ENCODE measurements at regions not wholly inside any gene's neighbourhood (a gene's known extent, or its start where the extent isn't known, plus 50 kb on each side); places are given as distances from the start of the nearest gene placed in this dataset.

GRCh38 chr4:177201614-177202013 is 108.1 kb upstream of the NEIL3 start:
- H3K36me3 Mint-ChIP-seq = no peaks in the 10 kb centered on the region
- no CpG with 5 or more reads among the region's 1 CpG for WGBS (ENCODE audit: insufficient coverage)
- Histone ChIP-seq H4K20me1 (ENCODE audit: insufficient read depth, low read length) (no peaks in the 10 kb centered on the region), H3K9ac (ENCODE audit: insufficient read depth, low read length, poor library complexity, severe bottlenecking) (no peak overlapping the region), H3K4me1 (ENCODE audit: control insufficient read depth in 1 of 2, insufficient read depth in 2 of 2, low read length in 2 of 2) (no peaks in the 10 kb centered on the region), H3K4me2 (replicated peaks; ENCODE audit: extremely low read depth, low read length, poor library complexity, severe bottlenecking) (no peak overlapping the region), H3K79me2 (ENCODE audit: insufficient read depth, low read length) (no peaks in the 10 kb centered on the region), H3K27ac (ENCODE audit: low read depth in 1 of 2, low read length in 2 of 2) (no peak overlapping the region), H2AFZ (ENCODE audit: insufficient read depth, low read depth, low read length, poor library complexity, severe bottlenecking) (no peak overlapping the region), H3K36me3 (replicated peaks in 1 of 2; ENCODE audit: control insufficient read depth in 1 of 2, insufficient read depth in 2 of 2, low read length in 2 of 2) (no peaks in the 10 kb centered on the region), H3K27me3 (ENCODE audit: control insufficient read depth in 2 of 2, insufficient read depth in 2 of 2, low read length in 2 of 2) (no peaks in the 10 kb centered on the region), H3K9me3 (replicated peaks in 1 of 2; ENCODE audit: control insufficient read depth in 1 of 2, insufficient read depth in 1 of 2, low read length in 2 of 2) (no peaks in the 10 kb centered on the region), H3K4me3 (replicated peaks in 1 of 3; ENCODE audit: low read depth in 2 of 3, low read length in 3 of 3) (no peak overlapping the region)
- H3K27me3 Mint-ChIP-seq (ENCODE audit: low read depth in 3 of 3) = peaks cover 0 to 5% (median 0%) of the 10 kb centered on the region in 3 donors
- peaks cover 0 to 10% (median 5%) of the 10 kb centered on the region in 7 donors for H3K9me3 Mint-ChIP-seq
- H3K4me1 Mint-ChIP-seq = no peaks in the 10 kb centered on the region
- DNase-seq = no peak
- no peak for TF ChIP-seq CTCF (IDR thresholded peaks at IDR 0.05)
- intact Hi-C loops (cut with micrococcal nuclease) = no loop called here
- H3K4me3 Mint-ChIP-seq = no peak overlapping the region
- no peak overlapping the region for H3K27ac Mint-ChIP-seq

GRCh38 chr4:177204126-177204525 is 105.5 kb upstream of the NEIL3 start:
- Mint-ChIP-seq H3K36me3 (no peaks in the 10 kb centered on the region), H3K4me1 (no peaks in the 10 kb centered on the region), H3K27ac (no peak overlapping the region), H3K4me3 (no peak overlapping the region), H3K9me3 (peaks cover 0 to 10% (median 4%) of the 10 kb centered on the region in 7 donors), H3K27me3 (ENCODE audit: low read depth in 3 of 3) (peaks cover 0 to 5% (median 0%) of the 10 kb centered on the region in 3 donors)
- H3K9me3 ChIP-seq (replicated peaks in 1 of 2; ENCODE audit: control insufficient read depth in 1 of 2, insufficient read depth in 1 of 2, low read length in 2 of 2) = no peaks in the 10 kb centered on the region
- no peak overlapping the region for H3K27ac ChIP-seq (ENCODE audit: low read depth in 1 of 2, low read length in 2 of 2)
- no peaks in the 10 kb centered on the region for H3K27me3 ChIP-seq (ENCODE audit: control insufficient read depth in 2 of 2, insufficient read depth in 2 of 2, low read length in 2 of 2)
- no CpG with 5 or more reads among the region's 2 CpGs for WGBS (ENCODE audit: insufficient coverage)
- no peaks in the 10 kb centered on the region for H3K36me3 ChIP-seq (replicated peaks in 1 of 2; ENCODE audit: control insufficient read depth in 1 of 2, insufficient read depth in 2 of 2, low read length in 2 of 2)
- H3K79me2 ChIP-seq (ENCODE audit: insufficient read depth, low read length) = no peaks in the 10 kb centered on the region
- no peak overlapping the region for H2AFZ ChIP-seq (ENCODE audit: insufficient read depth, low read depth, low read length, poor library complexity, severe bottlenecking)
- H3K4me1 ChIP-seq (ENCODE audit: control insufficient read depth in 1 of 2, insufficient read depth in 2 of 2, low read length in 2 of 2) = no peaks in the 10 kb centered on the region
- DNase-seq = no peak
- H3K4me3 ChIP-seq (replicated peaks in 1 of 3; ENCODE audit: low read depth in 2 of 3, low read length in 3 of 3) = no peak overlapping the region
- intact Hi-C loops (cut with micrococcal nuclease) = no loop called here
- TF ChIP-seq CTCF (IDR thresholded peaks at IDR 0.05) = no peak
- H3K9ac ChIP-seq (ENCODE audit: insufficient read depth, low read length, poor library complexity, severe bottlenecking) = no peak overlapping the region
- no peaks in the 10 kb centered on the region for H4K20me1 ChIP-seq (ENCODE audit: insufficient read depth, low read length)
- no peak overlapping the region for H3K4me2 ChIP-seq (replicated peaks; ENCODE audit: extremely low read depth, low read length, poor library complexity, severe bottlenecking)

All from CD14-positive monocyte (primary cell).